GM12872 (cell line): ENCODE measurements at regions not wholly inside any gene's neighbourhood (a gene's known extent, or its start where the extent isn't known, plus 50 kb on each side); places are given as distances from the start of the nearest gene placed in this dataset.

Experiments used
- TF ChIP-seq, protein P1 (sequence below): IDR thresholded peaks from 3 replicates; pipeline ENCODE4 v1.5.1; 2011; ENCODE audit warnings: low read depth, mild to moderate bottlenecking, low read length, moderate library complexity; ENCODE audit not compliant: insufficient read depth

DNA sequence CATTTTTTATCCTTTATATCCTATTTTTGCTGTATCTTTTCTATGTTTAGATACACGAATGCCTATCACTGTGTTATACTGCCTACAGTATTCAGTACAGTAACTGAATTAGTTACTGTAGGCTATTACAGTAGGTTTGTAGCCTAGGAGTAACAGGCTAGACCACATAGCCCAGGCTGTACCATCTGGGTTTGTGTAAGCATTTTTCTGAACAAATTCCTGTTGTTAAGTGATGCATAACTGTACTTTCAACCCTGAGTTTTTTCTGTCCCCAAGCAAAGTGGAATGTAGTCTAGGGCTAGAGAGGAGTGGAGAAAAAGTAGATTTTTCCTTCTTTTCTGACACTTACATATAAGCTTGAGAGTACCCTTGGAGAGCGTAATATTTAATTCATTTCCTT, 282.1 kb downstream of the HS3ST3B1 start:
- TF ChIP-seq, protein P1, sequence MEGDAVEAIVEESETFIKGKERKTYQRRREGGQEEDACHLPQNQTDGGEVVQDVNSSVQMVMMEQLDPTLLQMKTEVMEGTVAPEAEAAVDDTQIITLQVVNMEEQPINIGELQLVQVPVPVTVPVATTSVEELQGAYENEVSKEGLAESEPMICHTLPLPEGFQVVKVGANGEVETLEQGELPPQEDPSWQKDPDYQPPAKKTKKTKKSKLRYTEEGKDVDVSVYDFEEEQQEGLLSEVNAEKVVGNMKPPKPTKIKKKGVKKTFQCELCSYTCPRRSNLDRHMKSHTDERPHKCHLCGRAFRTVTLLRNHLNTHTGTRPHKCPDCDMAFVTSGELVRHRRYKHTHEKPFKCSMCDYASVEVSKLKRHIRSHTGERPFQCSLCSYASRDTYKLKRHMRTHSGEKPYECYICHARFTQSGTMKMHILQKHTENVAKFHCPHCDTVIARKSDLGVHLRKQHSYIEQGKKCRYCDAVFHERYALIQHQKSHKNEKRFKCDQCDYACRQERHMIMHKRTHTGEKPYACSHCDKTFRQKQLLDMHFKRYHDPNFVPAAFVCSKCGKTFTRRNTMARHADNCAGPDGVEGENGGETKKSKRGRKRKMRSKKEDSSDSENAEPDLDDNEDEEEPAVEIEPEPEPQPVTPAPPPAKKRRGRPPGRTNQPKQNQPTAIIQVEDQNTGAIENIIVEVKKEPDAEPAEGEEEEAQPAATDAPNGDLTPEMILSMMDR: no peak

DNA sequence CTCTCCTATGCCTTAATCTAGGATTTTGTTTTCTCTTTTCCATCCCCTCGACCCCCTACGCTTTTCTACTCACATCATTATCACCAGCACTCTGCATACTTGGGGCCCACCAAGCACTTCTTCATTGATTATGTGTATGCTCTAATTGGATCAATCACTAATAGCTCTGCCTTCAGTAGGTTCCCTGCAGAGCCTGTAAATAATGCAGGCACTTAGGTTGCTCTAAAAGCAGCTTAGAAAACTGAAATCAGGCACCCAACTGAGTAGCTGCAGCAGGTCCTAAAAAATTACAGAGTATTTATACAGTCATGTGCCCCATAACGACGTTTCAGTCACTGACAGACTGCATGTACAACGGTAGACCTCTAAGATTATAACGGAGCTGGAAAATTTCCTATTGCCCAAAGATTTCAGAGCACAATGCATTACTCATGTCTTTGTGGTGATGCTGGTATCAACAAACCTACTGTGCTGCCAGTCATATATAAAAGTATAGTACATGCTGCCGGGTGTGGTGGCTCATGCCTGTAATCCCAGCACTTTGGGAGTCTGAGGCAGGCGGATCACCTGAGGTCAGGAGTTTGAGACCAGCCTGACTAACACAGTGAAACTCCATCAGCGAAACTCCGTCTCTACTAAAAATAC, 280.4 kb downstream of the HS3ST3B1 start:
- TF ChIP-seq, protein P1: no peak

- TF ChIP-seq, protein P1: no peak
Observed at GRCh38 chr17:14580499-14580898, 279.6 kb downstream of the HS3ST3B1 start.

GRCh38 chr17:14579716-14580115, 278.8 kb downstream of the HS3ST3B1 start:
- TF ChIP-seq, protein P1: no peak

GRCh38 chr17:14575471-14575953, 274.6 kb downstream of the HS3ST3B1 start:
- TF ChIP-seq, protein P1: no peak

DNA sequence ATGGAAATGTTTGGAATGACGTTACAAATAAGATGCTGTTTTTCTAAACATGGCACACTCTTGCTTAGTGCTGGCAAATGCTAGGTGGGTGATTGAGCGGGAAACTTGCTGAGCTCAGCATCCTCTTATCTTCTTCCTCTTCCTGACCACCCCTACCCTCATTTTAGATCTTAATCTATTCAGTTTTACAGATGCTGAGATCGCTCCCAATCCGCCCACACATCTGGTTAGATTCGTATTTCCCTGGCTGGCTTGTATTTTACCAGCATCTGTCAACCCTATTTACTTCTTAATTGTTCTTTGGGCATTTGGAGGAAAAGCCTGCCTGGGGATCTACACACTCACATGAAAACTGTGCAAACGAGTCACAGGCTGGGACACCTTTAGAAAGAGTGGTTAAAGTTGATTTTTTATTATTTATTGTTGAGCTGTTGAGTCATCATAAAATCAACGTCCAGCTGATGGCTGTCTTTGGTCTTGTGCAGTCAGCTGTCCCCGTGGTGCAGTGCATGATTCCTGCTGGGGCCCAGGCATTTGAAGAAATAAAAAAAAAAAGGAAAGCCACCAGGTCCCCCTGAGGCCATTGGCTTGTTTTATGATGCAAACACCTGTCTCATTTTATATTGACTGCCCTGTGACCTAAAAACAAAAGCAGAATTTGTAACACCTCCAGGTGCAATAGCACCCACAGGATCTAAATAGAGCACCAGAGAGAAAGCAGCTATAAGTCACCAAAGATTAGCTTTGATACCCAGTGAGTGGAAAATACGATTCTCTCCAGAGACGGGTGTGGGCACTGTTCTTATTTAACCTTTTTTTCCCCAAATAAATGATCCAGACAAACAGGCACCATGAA, 258.6 kb downstream of the HS3ST3B1 start:
- TF ChIP-seq, protein P1: no peak

DNA sequence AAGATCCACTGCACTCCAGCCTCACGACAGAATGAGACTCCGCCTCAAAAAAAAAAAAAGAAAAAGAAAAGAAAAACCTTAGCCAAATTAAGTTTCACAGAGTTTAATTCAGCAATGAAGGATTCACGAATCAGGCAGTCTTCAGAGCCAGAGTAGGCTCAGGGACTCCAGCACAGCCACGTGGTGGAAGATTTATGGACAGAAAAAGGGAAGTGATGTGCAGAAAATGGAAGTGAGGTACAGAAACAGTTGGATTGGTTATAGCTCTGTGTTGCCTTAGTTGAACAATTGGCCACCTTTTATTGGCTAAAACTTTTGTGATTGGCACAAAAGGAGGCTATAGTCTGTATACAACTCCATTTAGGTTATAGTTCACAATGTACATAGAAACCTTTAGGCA, 256.6 kb downstream of the HS3ST3B1 start:
- TF ChIP-seq, protein P1: no peak
